Pulmonary artery endothelial cell (primary cell): ENCODE measurements at regions not wholly inside any gene's neighbourhood (a gene's known extent, or its start where the extent isn't known, plus 50 kb on each side); places are given as distances from the start of the nearest gene placed in this dataset.
A peak's percentile ranks its signal among the peaks of the same experiment; 100 is the strongest.

ENCODE experiments used
- DNase-seq: peaks from one replicate; pipeline ENCODE4 v3.0.0-alpha.2; 2011; ENCODE audit warnings: low read depth, low spot score

DNA sequence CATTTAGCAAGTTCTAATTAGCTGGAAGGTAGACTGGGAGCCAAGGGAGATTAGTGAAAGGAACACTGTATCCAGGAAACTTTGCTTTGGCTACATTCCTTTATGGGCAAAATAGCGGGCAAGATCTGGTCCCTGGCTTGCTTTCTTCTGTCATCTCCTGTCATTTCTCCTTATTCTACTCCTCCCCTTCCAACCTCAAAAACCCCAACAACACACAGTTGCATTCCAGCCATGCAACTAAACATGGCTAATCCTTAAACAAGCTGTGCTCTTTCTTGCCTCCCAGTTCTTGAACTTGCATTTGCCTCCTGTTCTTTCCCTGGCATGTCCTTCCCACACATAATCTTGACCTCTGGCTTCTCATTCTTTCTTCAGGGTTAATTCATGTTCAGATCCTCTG is 59.5 kb upstream of the CDCA7L start:
- DNase-seq: no peak

DNA sequence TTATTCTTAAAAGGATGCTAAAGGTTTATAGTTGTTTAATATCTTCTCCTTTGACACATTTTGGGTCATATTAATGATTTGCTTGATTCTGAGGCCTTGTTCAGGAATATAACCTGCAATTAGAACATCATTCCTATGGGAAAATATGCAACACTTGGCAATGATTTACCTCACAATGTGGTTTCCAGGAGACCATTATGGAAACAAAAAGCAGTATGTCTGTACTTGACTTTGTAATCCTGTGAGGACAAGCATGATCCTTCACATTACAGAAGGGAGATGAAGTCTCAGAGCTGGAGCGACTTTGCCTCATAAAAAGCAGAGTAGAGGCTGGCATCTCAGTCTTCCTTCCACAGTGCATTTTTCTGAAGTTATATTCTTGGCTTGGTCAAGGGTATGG is 57.0 kb upstream of the CDCA7L start:
- DNase-seq: no peak

DNA sequence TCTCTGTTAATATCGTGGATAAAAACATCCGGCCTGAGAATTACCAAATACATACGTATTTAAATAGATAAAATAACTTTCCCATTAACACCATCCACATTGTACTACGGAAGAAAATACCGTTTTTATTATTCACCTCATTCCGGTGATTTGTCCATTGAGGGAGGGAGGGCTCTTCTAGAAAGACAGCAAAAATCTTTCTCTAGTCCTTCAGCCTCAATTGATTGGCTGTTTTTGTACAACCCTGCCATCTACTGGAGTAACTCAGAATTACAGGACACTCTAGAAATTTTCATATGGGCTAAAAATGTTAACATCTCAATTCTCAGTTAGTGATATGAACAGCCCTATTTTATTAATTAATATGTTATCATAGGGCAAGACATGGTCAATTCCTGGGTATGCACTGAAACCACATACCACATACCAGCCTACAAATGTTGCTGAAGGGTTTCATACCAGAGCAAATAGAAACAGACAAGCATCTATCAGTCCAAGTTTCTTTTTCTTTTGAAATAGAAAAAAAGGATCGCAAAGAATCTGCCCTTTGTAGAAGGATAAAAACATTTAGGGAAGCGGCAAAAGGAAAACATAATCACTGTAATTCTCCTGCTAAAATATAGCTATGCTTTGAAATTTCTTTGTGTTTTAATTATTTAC is 55.8 kb upstream of the CDCA7L start:
- DNase-seq: peak; percentile 56

DNA sequence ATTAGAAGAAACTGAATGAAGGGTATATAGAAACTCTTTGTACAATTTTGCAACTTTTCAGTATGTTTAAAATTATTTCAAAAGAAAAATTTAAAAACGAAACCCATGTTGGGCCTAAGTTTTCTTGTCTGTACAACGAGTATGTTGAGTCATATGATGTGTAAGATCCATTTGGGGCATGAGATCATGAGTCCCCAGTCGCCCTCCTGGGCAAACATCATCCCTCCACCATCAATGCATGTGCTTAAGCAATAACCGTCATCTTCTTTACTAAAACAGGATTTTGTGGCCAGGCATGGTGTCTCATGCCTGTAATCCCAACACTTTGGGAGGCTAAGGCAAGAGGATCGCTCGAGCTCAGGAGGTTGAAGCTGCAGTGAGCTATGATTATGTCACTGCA is 54.2 kb upstream of the CDCA7L start:
- no peak for DNase-seq

DNA sequence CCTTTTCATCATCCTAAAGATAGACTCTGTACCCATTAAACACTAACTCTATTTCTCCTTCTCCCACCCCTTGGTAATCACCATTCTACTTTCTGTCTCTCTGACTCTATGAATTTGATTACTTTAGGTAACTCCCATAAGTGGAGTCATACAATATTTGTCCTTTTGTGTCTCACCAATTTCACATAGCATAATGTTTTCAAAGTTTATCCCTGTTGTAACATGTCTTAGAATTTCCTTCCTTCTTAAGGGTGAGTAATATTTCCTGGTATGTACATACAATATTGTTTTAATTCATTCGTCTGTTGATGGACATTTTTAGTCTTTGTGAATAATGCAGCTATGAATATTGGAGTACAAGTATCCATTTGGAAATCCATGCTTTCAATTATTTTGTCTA is 50.9 kb upstream of the CDCA7L start:
- peak; percentile 40 for DNase-seq
